ENCODE measurements at regions not wholly inside any gene's neighbourhood (a gene's known extent, or its start where the extent isn't known, plus 50 kb on each side); places are given as distances from the start of the nearest gene placed in this dataset.

GRCh38 chr1:34657266-34657665 is 97.6 kb upstream of the GJB5 start:
- TF ChIP-seq POLR2A (IDR thresholded peaks at IDR 0.05) (no peak), CTCF (IDR thresholded peaks at IDR 0.05 in 8 of 11, conservative IDR thresholded peaks at IDR 0.05 in 3 of 11) (no peak)
